ENCODE measurements at regions not wholly inside any gene's neighbourhood (a gene's known extent, or its start where the extent isn't known, plus 50 kb on each side); places are given as distances from the start of the nearest gene placed in this dataset.

DNA sequence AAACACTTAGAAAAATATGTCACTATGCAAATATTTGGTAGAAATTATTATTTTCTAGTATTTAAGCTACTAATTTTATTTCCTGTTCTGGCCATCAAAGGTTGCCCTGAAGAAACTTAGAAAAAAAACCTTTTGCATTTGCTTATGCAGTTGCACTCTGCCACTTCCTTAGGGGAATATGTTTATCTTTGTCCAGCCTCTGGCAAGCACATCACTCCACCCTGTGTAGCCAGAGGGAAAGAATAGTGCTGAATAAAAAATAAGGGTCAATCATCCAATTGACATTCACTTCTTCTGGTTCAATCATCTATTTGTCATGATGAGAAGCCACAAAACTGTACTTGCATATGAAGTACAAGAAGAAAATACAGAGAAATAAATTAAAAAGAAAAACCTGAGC lies 72.8 kb downstream of the CETN3 start:
- TF ChIP-seq CTCF (IDR thresholded peaks at IDR 0.05), result no peak
- TF ChIP-seq POLR2A (IDR thresholded peaks at IDR 0.05), result no peak
- no peak for TF ChIP-seq POLR2AphosphoS5 (IDR thresholded peaks at IDR 0.05)
